Right lobe of liver (tissue), 4 donors: ENCODE measurements at regions not wholly inside any gene's neighbourhood (a gene's known extent, or its start where the extent isn't known, plus 50 kb on each side); places are given as distances from the start of the nearest gene placed in this dataset.

ENCODE experiments used
- POLR2A ChIP-seq: fragments of 450-650 bp; IDR thresholded peaks from one replicate; pipeline ENCODE4 v1.6.1; 2017; ENCODE audit warnings: antibody characterized with exemption, mild to moderate bottlenecking
- TF ChIP-seq, protein P1 (sequence below), 4 donors: fragments of 200-600 bp in 3 of 4; fragments of 450-650 bp in 1 of 4; IDR thresholded peaks; one replicate each; pipeline versions ENCODE4 v1.5.1 to v1.8.0; 2016 to 2022; ENCODE audit warnings: antibody characterized with exemption in 4 of 4, mild to moderate bottlenecking in 2 of 4
- donor health status: DM: no; HTN: no; CAD: no.
- donor health status: DM: no; HTN: no; CAD: no.
- donor health status: DM: no; HTN: yes; CAD: no.

DNA sequence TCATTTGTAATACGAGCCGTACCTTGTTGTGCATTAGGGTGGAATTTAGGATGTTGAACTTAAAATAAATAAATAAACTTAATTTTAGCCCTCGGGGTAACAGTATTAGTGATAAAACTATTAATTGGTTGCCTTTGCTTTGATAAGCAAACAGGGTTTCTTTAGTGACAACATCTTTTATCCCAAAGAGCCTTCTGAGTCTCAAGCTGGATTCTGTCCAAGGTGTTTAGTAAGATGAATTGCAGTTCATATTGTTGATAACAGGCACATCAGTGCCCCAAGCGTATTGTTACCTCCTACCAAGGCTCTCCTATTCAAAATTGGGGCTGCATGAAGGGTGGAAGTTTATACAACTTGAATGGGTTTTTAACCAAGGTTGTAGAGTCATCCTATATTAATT, 144.4 kb upstream of the CELF2 start:
- TF ChIP-seq, protein P1, sequence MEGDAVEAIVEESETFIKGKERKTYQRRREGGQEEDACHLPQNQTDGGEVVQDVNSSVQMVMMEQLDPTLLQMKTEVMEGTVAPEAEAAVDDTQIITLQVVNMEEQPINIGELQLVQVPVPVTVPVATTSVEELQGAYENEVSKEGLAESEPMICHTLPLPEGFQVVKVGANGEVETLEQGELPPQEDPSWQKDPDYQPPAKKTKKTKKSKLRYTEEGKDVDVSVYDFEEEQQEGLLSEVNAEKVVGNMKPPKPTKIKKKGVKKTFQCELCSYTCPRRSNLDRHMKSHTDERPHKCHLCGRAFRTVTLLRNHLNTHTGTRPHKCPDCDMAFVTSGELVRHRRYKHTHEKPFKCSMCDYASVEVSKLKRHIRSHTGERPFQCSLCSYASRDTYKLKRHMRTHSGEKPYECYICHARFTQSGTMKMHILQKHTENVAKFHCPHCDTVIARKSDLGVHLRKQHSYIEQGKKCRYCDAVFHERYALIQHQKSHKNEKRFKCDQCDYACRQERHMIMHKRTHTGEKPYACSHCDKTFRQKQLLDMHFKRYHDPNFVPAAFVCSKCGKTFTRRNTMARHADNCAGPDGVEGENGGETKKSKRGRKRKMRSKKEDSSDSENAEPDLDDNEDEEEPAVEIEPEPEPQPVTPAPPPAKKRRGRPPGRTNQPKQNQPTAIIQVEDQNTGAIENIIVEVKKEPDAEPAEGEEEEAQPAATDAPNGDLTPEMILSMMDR (IDR thresholded peaks at IDR 0.05), result no peak
- no peak for TF ChIP-seq POLR2A
